GM10847 (cell line): ENCODE measurements at regions not wholly inside any gene's neighbourhood (a gene's known extent, or its start where the extent isn't known, plus 50 kb on each side); places are given as distances from the start of the nearest gene placed in this dataset.

Experiments used
- POLR2A ChIP-seq: IDR thresholded peaks from 2 replicates; pipeline ENCODE4 v1.6.1; 2011; ENCODE audit not compliant: insufficient read length; ENCODE audit errors: extremely low read depth

DNA sequence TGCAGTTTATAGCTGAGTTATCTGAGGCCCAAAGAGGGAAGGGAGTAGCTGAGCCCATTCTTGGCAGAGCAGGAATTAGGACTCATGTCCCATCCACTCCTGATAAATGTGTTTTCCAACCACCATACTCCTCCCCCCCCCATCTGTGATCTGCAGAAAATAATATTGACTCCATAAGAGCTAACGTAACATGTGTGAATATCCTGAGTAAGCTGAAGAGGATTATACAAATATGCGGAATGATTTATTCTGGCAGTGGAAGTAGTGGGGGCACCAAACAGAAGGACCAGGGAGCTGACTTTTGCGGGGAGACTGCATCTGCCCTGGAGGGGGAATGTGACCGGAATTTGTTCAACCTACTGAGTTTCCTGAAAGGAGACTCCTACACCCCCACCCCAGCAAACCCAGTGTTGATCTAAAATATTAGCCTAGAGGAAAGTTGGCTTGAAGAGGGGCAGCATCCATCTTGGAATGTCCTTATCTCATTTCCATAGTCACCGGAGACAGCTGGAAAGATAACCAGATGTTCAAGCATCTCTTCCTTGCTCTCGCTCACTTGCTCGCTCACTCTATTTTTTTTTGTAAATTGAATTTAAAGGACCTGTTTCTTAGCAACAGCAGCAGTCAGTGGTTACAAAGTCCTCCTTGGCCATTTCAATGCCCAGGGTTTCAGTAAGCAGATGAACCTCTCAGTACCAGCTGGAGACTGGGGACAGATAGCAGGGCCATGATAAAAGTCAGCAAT lies 114.7 kb downstream of the RPS24 start:
- no peak for TF ChIP-seq POLR2A

- TF ChIP-seq POLR2A = no peak
Measured at GRCh38 chr10:78148961-78149612, 115.4 kb downstream of the RPS24 start.

- TF ChIP-seq POLR2A = no peak
Measured at GRCh38 chr10:78150756-78151155, 117.1 kb downstream of the RPS24 start.

- TF ChIP-seq POLR2A = no peak
Measured at GRCh38 chr10:78155722-78156121, 122.1 kb downstream of the RPS24 start.

GRCh38 chr10:78160591-78160990 lies 126.9 kb downstream of the RPS24 start:
- no peak for TF ChIP-seq POLR2A

DNA sequence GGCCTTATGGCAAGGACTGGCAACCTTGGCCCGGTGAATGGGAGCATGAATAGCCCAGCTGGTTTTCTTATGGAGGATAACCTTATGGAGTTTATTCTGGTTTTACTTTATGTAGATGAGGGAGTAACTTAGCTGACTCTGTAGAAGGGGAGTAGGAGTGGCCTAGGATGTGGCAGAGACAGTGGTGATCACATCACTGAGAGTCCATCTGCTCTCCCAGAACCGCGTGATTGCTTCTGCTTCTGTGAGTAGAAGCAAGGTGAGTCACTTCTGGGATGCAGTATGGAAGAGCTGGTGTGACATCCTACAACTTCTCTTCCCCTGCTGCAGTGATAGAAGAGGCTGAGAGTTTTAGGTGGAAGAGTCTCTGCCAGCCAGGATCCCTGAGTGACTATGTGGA lies 129.2 kb downstream of the RPS24 start:
- TF ChIP-seq POLR2A = no peak

- no peak for TF ChIP-seq POLR2A
Measured at GRCh38 chr10:78164702-78165101, 131.0 kb downstream of the RPS24 start.

DNA sequence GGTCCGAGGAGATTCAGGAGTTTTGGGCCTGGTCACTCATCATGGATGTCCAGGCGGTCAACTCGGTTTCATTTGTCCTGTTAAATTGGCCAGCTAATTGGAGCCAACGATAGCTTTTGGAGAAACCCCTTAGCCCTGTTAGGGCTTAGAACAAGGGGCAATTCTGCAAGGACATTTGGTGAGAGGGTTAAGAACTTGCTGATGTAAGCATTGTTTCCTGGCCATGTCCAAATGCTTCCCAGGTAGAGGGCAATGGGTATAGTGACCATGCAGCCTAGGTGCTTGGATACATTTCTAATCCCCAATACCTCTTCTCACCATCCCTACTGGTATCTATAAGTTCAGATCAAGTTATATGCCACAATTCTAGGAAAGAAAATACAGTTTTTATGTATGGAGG lies 131.5 kb downstream of the RPS24 start:
- no peak for TF ChIP-seq POLR2A

GRCh38 chr10:78165617-78166016 lies 132.0 kb downstream of the RPS24 start:
- no peak for TF ChIP-seq POLR2A

DNA sequence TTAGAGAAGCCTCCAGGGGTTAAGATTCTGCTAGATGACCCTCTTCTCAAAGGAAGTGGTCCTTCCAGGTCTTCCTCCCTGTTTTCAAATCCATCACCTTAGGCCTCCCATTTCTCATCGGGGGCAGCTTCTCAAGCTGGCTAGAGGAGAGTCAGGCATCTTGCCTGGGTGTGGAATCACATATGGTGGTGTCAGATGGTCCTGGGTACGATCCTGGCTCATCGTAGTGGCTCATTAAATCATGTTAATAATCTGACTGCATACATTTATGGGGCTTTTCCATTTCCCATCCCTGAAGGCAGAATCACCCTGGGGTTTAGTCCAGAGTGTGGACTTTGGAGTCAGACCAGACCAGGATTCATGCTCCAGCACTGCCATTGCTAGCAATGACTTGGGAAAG lies 132.6 kb downstream of the RPS24 start:
- no peak for TF ChIP-seq POLR2A

GRCh38 chr10:78169214-78169613 lies 135.6 kb downstream of the RPS24 start:
- no peak for TF ChIP-seq POLR2A

DNA sequence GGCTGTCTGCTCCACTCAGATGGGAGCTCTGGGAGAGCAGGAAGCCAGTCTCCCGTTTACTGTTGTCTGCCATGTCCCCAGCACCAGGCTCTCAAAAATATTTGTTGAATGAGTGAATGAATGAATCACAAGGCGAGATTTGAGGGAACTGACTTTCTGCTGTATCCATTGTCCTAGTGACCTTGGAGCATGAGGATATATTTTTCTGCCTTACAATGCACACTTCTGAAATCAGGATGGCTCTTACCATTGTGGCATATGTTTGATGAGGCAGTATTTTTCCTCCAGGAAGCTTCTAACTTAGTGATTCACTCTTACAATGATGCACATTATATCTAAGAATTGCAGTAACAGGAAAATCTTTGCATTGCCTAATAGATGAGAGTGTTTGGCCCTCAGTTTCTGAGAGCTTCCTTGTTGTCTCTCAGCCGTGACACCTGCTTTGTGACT lies 136.4 kb downstream of the RPS24 start:
- no peak for TF ChIP-seq POLR2A

- no peak for TF ChIP-seq POLR2A
Measured at GRCh38 chr10:78171633-78172400, 138.2 kb downstream of the RPS24 start.

DNA sequence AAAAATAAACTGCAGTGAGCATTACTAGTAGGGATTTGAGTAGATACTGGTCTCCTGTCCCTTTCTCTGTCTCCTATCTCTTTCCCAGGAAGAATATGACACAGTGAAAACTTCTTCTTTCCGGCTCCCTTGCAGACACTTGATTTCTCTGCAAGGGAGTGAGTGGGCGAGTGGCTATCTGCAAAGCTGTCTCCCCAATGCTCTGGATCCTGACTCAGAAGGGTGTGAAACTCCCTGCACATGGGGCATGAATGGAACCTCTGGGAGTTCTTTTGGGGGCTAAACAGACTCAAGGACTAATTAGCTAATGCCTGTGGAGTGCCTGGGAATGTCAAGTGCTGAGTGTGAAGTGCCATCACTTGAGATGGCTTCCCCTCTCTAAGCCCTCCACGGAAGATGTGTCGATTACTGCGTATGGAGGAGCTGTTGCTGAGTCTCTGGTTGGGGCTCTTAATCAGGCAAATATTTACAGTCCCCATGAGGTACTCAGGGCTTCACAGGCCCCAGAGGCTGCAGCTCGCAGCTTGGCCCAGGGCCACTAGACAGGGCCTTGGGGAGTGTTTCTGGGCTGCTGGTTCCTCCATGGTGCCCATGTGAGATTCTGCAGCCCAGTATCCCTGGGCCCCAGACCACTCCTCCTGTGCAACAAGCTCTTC lies 139.8 kb downstream of the RPS24 start:
- no peak for TF ChIP-seq POLR2A

DNA sequence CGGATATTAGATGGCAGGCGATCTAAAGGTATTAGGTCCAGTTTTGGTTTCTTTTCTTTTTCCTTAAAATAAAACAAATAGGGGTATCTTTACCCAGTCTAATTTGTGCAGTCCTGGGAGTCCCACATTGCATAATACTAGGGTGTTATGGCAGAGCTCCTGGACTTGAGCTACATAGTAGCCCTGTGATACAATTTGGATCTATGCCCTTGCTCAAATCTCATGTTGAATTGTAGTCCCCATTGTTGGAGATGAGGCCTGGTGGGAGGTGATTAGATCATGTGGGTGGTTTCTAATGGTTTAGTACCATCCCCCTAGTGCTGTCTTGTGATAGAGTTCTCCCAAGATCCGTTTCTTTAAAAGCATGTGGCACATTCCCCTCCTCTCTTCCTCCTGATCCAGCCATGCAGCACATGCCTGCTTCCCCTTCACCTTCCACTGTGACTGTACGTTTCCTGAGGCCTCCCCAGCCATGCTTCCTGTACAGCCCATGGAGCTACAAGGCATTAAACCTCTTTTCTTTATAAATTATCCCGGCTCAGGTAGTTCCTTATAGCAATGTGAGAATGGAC lies 141.9 kb downstream of the RPS24 start:
- TF ChIP-seq POLR2A = no peak
